AG04450 (cell line): ENCODE measurements at regions not wholly inside any gene's neighbourhood (a gene's known extent, or its start where the extent isn't known, plus 50 kb on each side); places are given as distances from the start of the nearest gene placed in this dataset.

Source experiments
- CTCF ChIA-PET: fragments of 300-600, 350-600 bp; formaldehyde crosslinking; extraction: SDS; loops from one replicate; lab custom pipeline; 2022; ENCODE audit warnings: antibody characterized with exemption, inconsistent platforms; lab: Charles Lee
- POLR2A ChIA-PET: fragments of 350-600 bp; formaldehyde crosslinking; extraction: SDS; loops from one replicate; lab custom pipeline; 2021; ENCODE audit warnings: antibody characterized with exemption, inconsistent platforms; lab: Yijun Ruan, JAX
- DNase-seq: peaks from one replicate; pipeline ENCODE4 v3.0.0-alpha.2; 2011; ENCODE audit warnings: low read depth, low spot score
- H3K27ac ChIP-seq: one replicate; pipeline ENCODE4 v1.5.1; 2012; ENCODE audit warnings: low read depth, low read length, control low read depth
- H3K27me3 ChIP-seq: one replicate; pipeline ENCODE4 v1.6.0; 2012; ENCODE audit warnings: low read length; ENCODE audit not compliant: control insufficient read depth, insufficient read depth
- H3K4me3 ChIP-seq: 2 replicates; pipeline ENCODE4 v1.5.1; 2011; ENCODE audit warnings: mild to moderate bottlenecking, low read depth, low read length, control low read depth
- H3K9me3 ChIP-seq: 2 replicates; pipeline ENCODE4 v1.5.1; 2012; ENCODE audit warnings: low read length; ENCODE audit not compliant: control insufficient read depth, insufficient read depth
- TF ChIP-seq, protein P1 (sequence below): IDR thresholded peaks from 2 replicates; pipeline ENCODE4 v1.5.1; 2011; ENCODE audit warnings: low read depth, low read length, control low read depth, inconsistent platforms

DNA sequence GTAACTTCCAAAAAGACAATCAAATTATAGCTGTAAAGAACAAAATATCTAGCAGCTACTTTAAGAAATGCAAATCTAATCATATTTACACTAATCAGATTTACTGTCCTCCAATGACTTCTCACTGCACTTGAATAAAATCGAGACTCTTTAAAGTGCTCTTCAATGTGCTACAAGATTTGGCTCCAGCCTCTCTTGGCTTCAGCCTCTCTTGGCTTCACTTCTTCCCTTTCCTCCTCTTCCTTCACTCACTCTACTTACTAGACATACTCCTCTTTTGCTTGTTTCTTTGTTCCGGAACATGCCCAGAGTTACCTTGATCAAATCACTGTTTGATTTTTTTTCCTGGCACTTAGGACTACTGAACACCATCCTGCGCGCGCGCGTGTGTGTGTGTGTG lies 495.4 kb downstream of the LMO7 start:
- Histone ChIP-seq H3K27me3 (peaks cover 3% of the 10 kb centered on the region), H3K27ac (no peak overlapping the region), H3K4me3 (no peak overlapping the region), H3K9me3 (no peaks in the 10 kb centered on the region)
- ChIA-PET POLR2A (no interaction called here), CTCF (no interaction called here)
- DNase-seq: no peak
- TF ChIP-seq, protein P1, sequence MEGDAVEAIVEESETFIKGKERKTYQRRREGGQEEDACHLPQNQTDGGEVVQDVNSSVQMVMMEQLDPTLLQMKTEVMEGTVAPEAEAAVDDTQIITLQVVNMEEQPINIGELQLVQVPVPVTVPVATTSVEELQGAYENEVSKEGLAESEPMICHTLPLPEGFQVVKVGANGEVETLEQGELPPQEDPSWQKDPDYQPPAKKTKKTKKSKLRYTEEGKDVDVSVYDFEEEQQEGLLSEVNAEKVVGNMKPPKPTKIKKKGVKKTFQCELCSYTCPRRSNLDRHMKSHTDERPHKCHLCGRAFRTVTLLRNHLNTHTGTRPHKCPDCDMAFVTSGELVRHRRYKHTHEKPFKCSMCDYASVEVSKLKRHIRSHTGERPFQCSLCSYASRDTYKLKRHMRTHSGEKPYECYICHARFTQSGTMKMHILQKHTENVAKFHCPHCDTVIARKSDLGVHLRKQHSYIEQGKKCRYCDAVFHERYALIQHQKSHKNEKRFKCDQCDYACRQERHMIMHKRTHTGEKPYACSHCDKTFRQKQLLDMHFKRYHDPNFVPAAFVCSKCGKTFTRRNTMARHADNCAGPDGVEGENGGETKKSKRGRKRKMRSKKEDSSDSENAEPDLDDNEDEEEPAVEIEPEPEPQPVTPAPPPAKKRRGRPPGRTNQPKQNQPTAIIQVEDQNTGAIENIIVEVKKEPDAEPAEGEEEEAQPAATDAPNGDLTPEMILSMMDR: no peak

DNA sequence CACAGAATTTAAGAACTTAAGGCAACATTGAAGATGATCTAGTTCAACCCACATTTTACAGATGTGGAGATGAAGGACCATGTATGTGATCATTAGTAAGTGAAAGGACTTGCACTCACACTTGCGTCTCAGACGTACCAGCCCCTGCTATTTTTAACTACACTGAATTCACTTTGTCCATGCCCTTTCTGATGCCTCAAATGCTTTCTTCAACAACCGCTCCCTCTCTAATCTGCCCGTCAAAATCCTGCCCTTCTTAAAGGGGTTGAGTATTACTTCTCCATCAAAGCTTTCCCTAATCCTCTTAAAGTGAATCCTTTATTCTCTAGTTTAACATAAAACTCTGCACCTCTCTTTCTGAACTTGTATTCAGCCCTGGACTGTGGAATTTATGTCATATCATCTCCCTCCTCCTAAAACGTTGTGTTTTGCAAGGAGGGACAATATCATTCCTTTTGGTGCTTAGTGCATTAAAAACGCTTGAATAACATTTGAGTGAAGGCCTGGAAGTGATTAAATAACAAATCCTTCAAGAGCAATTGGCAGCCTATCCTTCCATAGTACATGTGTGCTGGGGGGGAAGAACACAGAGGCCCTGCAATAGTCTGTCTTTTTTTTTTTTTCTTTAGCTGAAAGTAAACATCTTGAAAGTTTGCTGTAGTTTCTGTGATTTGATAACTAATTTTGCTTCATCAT lies 493.3 kb downstream of the LMO7 start:
- Histone ChIP-seq H3K9me3 (peaks cover under 1% of the 10 kb centered on the region; the same call in 1 of the 2 replicates), H3K27me3 (no peaks in the 10 kb centered on the region), H3K27ac (no peak overlapping the region), H3K4me3 (no peak overlapping the region)
- TF ChIP-seq, protein P1: no peak
- ChIA-PET POLR2A (no interaction called here), CTCF (no interaction called here)
- no peak for DNase-seq

DNA sequence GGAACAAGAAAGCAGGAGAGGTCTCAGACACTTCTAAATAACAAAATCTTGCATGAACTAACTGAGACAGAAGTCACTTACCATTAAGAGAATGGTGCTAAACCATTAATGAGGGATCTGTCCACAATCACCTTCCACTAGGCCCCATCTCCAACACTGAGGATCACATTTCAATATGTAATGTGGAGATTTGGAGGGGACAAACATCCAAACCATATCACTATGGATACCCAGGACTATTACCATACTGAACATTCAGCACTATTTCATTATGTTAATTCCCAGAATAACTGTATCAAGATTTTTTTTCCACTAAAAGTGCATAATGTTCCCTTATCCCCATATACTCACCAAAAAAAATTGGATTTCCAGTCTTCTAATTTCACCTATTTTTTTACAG lies 491.8 kb downstream of the LMO7 start:
- TF ChIP-seq, protein P1: no peak
- Histone ChIP-seq H3K9me3 (peaks cover 4% of the 10 kb centered on the region; the same call in 1 of the 2 replicates), H3K27ac (no peak overlapping the region), H3K27me3 (no peaks in the 10 kb centered on the region), H3K4me3 (no peak overlapping the region)
- POLR2A ChIA-PET: no interaction called here
- CTCF ChIA-PET: no interaction called here
- DNase-seq: no peak

DNA sequence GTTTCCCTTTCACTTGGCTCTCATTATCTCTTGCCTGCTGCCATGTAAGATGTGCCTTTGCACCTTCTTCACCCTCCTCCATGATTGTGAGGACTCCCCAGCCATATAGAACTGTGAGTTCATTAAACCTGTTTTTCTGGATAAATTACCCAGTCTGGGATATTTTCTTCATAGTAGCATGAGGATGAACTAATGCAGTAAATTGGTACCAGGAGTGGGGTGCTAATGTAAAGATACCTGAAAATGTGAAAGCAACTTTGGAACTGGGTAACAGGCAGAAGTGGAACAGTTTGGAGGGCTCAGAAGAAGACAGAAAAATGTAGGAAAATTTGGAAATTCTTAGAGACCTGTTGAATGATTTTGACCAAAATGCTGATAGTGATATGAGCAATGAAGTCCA lies 487.4 kb downstream of the LMO7 start:
- H3K9me3 ChIP-seq: peaks cover 4% of the 10 kb centered on the region; the same call in 1 of the 2 replicates
- DNase-seq: no peak
- no peaks in the 10 kb centered on the region for H3K27me3 ChIP-seq
- H3K27ac ChIP-seq: no peak overlapping the region
- CTCF ChIA-PET: no interaction called here
- TF ChIP-seq, protein P1: no peak
- POLR2A ChIA-PET: no interaction called here
- H3K4me3 ChIP-seq: no peak overlapping the region

DNA sequence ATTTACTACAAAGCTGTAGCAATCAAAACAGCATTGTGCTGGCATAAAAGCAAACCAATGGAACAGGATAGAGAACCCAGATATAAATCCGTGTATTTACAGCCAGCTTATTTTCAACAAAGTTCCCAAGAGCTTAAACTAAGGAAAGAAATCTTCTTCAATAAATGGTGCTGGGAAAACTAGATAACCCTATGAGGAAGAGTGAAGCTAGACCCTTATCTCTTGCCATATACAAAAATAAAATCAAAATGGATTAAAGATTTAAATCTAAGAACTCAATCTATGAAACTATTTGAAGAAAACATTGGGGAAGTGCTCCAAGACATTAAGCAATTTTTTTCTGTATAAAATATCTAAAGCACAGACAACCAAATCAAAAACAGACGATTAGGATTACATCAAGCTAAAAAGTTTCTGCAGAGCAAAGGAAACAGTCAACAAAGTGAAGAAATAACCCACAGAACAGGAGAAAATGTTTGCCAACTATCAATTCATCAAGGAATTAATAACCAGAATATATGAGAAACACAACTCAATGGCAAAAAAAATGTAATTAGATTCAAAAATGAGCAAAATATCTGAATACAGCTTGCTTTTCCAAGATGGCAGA lies 480.7 kb downstream of the LMO7 start:
- CTCF ChIA-PET: interaction anchor here (0.6 kb wide), 1 partner anchor 86 kb away, joined by 7 read pairs; no protein-coding TSS in a partner anchor
- no peak for DNase-seq
- TF ChIP-seq, protein P1: no peak
- H3K27me3 ChIP-seq: no peaks in the 10 kb centered on the region
- POLR2A ChIA-PET: no interaction called here
- H3K4me3 ChIP-seq: no peak overlapping the region
- no peaks in the 10 kb centered on the region for H3K9me3 ChIP-seq
- no peak overlapping the region for H3K27ac ChIP-seq
